K562 (cell line): ENCODE measurements at regions not wholly inside any gene's neighbourhood (a gene's known extent, or its start where the extent isn't known, plus 50 kb on each side); places are given as distances from the start of the nearest gene placed in this dataset.
A peak's percentile ranks its signal among the peaks of the same experiment; 100 is the strongest.

Source experiments
- CHD7 ChIP-seq: fragments of 200-600 bp; sonication (generic); IDR thresholded peaks from one replicate; pipeline ENCODE4 v1.6.1; 2012; ENCODE audit warnings: mild to moderate bottlenecking, low read depth, low read length, inconsistent platforms
- IRF1 ChIP-seq: sonication (generic); formaldehyde crosslinking; IDR thresholded peaks from 2 replicates; pipeline ENCODE4 v1.8.0; 2022; ENCODE audit warnings: missing genetic modification reagents, mild to moderate bottlenecking, borderline replicate concordance
- KDM4B ChIP-seq, 2 experiments: fragments of 450-650 bp in 1 of 2; sonication (generic) in 1 of 2; IDR thresholded peaks; 2 replicates each; pipeline ENCODE4 v1.6.1; 2016 to 2017; ENCODE audit warnings: borderline replicate concordance in 2 of 2, antibody characterized with exemption in 1 of 2, low read depth in 1 of 2, mild to moderate bottlenecking in 1 of 2
- POLR2AphosphoS5 ChIP-seq: IDR thresholded peaks from 2 replicates; pipeline ENCODE4 v1.6.1; 2011; ENCODE audit warnings: mild to moderate bottlenecking, low read depth, low read length, moderate library complexity; ENCODE audit not compliant: control insufficient read depth, insufficient read depth
- SETDB1 ChIP-seq: IDR thresholded peaks from one replicate; pipeline ENCODE4 v1.6.1; 2012; ENCODE audit warnings: low read length, control low read depth, inconsistent platforms
- SIN3A ChIP-seq, 2 experiments: fragments of 150-350 bp in 1 of 2; IDR thresholded peaks; 2 replicates each; pipeline ENCODE4 v1.6.1; 2011 to 2016; ENCODE audit warnings: borderline replicate concordance in 2 of 2, low read depth in 2 of 2, low read length in 2 of 2, mild to moderate bottlenecking in 2 of 2, moderate library complexity in 2 of 2; ENCODE audit not compliant: control insufficient read depth in 1 of 2
- SIX5 ChIP-seq, 2 experiments: IDR thresholded peaks; 2 replicates each; pipeline ENCODE4 v1.6.1; 2011; ENCODE audit warnings: low read length in 2 of 2, borderline replicate concordance in 1 of 2, low read depth in 1 of 2, mild to moderate bottlenecking in 1 of 2, moderate library complexity in 1 of 2; ENCODE audit not compliant: insufficient read depth in 1 of 2
- STAT5A ChIP-seq: IDR thresholded peaks from 2 replicates; pipeline ENCODE4 v1.6.1; 2012; ENCODE audit warnings: low read length, inconsistent platforms, borderline replicate concordance
- STAT6 ChIP-seq: sonication (generic); formaldehyde crosslinking; IDR thresholded peaks from 2 replicates; pipeline ENCODE4 v1.8.1; 2023; ENCODE audit warnings: mild to moderate bottlenecking, missing genetic modification reagents
- THRAP3 ChIP-seq: fragments of 450-650 bp; IDR thresholded peaks from 2 replicates; pipeline ENCODE4 v1.6.1; 2016; ENCODE audit warnings: mild to moderate bottlenecking, inconsistent platforms, borderline replicate concordance
- ZEB2 ChIP-seq: fragments of 450-650 bp; IDR thresholded peaks from 2 replicates; pipeline ENCODE4 v1.6.1; 2016
- ZKSCAN1 ChIP-seq: fragments of 150-350 bp; IDR thresholded peaks from 2 replicates; pipeline ENCODE4 v1.6.1; 2016; ENCODE audit warnings: low read depth, low read length

- TF ChIP-seq POLR2AphosphoS5 (0 out of 2 replicates have a peak, but pooled peaks have one; percentile 22), SETDB1 (no peak), IRF1 (CRISPR knock-in tag) (no peak), ZKSCAN1 (no peak), SIN3A (IDR thresholded peaks at IDR 0.05; ENCODE audit: borderline replicate concordance in 2 of 2, control insufficient read depth in 1 of 2, low read depth in 2 of 2, low read length in 2 of 2) (no peak), KDM4B (IDR thresholded peaks at IDR 0.05; ENCODE audit: borderline replicate concordance in 2 of 2, low read depth in 1 of 2) (no peak), CHD7 (no peak), STAT6 (CRISPR knock-in tag) (no peak), ZEB2 (peak; percentile 80; the same call in 1 of the 2 replicates), THRAP3 (no peak), SIX5 (IDR thresholded peaks at IDR 0.05; ENCODE audit: borderline replicate concordance in 1 of 2, insufficient read depth in 1 of 2, low read depth in 1 of 2, low read length in 2 of 2) (no peak), STAT5A (peak; percentile 39; the same call in 1 of the 2 replicates)
Measured at GRCh38 chr1:168466092-168466713, 77.6 kb downstream of the XCL2 start (continued).
